ENCODE measurements at regions not wholly inside any gene's neighbourhood (a gene's known extent, or its start where the extent isn't known, plus 50 kb on each side); places are given as distances from the start of the nearest gene placed in this dataset.

- 85% methylated on average over 2 of the region's 2 CpGs for WGBS, 2 donors
- Histone ChIP-seq H3K4me1 (no peaks in the 10 kb centered on the region), H3K36me3 (ENCODE audit: low read depth, missing control alignments) (no peaks in the 10 kb centered on the region), H3K9me3 (no peaks in the 10 kb centered on the region), H3K4me3 (no peak overlapping the region), H3K27me3 (no peaks in the 10 kb centered on the region), H3K27ac (no peak overlapping the region)
- no peak for TF ChIP-seq POLR2A (IDR thresholded peaks at IDR 0.05)
- TF ChIP-seq, protein P1, sequence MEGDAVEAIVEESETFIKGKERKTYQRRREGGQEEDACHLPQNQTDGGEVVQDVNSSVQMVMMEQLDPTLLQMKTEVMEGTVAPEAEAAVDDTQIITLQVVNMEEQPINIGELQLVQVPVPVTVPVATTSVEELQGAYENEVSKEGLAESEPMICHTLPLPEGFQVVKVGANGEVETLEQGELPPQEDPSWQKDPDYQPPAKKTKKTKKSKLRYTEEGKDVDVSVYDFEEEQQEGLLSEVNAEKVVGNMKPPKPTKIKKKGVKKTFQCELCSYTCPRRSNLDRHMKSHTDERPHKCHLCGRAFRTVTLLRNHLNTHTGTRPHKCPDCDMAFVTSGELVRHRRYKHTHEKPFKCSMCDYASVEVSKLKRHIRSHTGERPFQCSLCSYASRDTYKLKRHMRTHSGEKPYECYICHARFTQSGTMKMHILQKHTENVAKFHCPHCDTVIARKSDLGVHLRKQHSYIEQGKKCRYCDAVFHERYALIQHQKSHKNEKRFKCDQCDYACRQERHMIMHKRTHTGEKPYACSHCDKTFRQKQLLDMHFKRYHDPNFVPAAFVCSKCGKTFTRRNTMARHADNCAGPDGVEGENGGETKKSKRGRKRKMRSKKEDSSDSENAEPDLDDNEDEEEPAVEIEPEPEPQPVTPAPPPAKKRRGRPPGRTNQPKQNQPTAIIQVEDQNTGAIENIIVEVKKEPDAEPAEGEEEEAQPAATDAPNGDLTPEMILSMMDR (IDR thresholded peaks at IDR 0.05) = no peak
- intact Hi-C loops (cut with DNase I; ENCODE audit: low total_unique reads) = no loop called here
- DNase-seq = no peak
Observed at GRCh38 chr7:41203542-41203941, 499.3 kb downstream of the INHBA start.

DNA sequence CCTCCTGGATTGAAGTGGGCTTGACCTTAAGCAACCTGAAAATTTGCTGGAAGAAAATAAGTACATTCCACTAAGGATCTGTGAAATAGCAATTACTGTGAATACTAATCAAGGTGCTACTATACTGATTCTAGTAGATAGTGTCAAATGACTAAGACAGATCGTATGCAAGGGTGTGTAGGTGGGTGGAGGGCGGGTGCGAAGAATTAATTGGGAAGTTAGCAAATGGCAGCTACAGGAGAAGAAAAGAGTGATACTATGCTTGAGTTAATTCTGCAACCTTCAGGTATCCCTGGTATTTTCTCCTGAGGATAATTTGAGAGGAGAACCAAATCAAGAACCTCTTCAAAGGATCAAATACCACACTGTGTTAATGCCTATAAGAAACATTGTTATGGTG is 501.9 kb downstream of the INHBA start:
- WGBS, 2 donors = 89 to 96% methylated on average over 3 of the region's 3 CpGs
- no peak for DNase-seq
- intact Hi-C loops (cut with DNase I; ENCODE audit: low total_unique reads) = no loop called here

DNA sequence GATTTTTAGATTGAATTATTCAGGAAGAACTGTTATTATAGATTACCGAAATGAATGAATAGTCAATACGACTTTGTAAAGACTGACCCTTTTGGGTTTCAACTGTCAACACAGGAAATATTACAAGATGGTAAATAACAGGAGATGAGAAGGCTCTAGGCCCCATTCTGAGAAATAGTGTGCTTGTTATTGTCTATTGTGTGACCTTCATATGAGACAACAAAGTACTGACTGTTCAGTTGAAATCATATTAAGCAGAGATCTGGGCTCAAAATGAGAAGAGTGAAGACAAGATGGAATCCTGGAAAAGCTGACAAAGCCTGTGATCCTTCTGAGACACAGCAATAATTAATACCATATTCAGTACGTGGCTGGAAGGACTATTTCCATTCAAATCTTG is 503.8 kb downstream of the INHBA start:
- no peak for TF ChIP-seq POLR2A (IDR thresholded peaks at IDR 0.05)
- intact Hi-C loops (cut with DNase I; ENCODE audit: low total_unique reads) = no loop called here
- H3K4me3 ChIP-seq = no peak overlapping the region
- no peak for DNase-seq
- no peaks in the 10 kb centered on the region for H3K9me3 ChIP-seq
- no peaks in the 10 kb centered on the region for H3K27me3 ChIP-seq
- 89 to 95% methylated on average over 3 of the region's 3 CpGs for WGBS, 2 donors
- no peaks in the 10 kb centered on the region for H3K4me1 ChIP-seq
- H3K36me3 ChIP-seq (ENCODE audit: low read depth, missing control alignments) = no peaks in the 10 kb centered on the region
- H3K27ac ChIP-seq = no peak overlapping the region

More for the DNA sequence above, 501.9 kb downstream of the INHBA start:
- no peaks in the 10 kb centered on the region for H3K9me3 ChIP-seq
- no peaks in the 10 kb centered on the region for H3K4me1 ChIP-seq
- no peak overlapping the region for H3K27ac ChIP-seq
- TF ChIP-seq, protein P1 (IDR thresholded peaks at IDR 0.05) = no peak
- no peak for TF ChIP-seq POLR2A (IDR thresholded peaks at IDR 0.05)
- no peaks in the 10 kb centered on the region for H3K36me3 ChIP-seq (ENCODE audit: low read depth, missing control alignments)
- no peaks in the 10 kb centered on the region for H3K27me3 ChIP-seq
- H3K4me3 ChIP-seq = no peak overlapping the region

GRCh38 chr7:41198502-41198901 is 504.4 kb downstream of the INHBA start:
- intact Hi-C loops (cut with DNase I; ENCODE audit: low total_unique reads) = no loop called here
- Histone ChIP-seq H3K27me3 (no peaks in the 10 kb centered on the region), H3K36me3 (ENCODE audit: low read depth, missing control alignments) (no peaks in the 10 kb centered on the region), H3K4me3 (no peak overlapping the region), H3K4me1 (no peaks in the 10 kb centered on the region), H3K9me3 (no peaks in the 10 kb centered on the region), H3K27ac (no peak overlapping the region)
- TF ChIP-seq, protein P1 (IDR thresholded peaks at IDR 0.05) = no peak
- no peak for TF ChIP-seq POLR2A (IDR thresholded peaks at IDR 0.05)
- DNase-seq = no peak

DNA sequence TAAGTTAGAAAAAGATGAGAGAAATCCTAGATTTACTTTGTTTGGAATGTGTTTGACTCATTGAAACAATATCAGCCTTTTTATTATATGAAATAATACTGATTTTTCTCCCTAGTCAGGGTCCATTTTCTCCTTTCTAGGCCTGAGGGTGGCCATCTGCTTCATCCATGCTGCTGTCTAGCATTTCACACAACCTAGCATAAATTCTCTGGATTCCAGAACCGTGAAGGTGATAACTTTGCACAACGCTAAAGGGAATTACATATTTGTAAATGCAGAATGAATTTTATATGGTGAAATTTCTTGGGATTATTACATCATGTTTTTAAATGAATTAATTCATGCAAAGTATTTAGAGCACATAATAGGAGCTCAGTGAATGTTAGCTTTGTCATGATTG is 505.1 kb downstream of the INHBA start:
- Histone ChIP-seq H3K9me3 (no peaks in the 10 kb centered on the region), H3K27me3 (no peaks in the 10 kb centered on the region), H3K4me1 (no peaks in the 10 kb centered on the region), H3K36me3 (ENCODE audit: low read depth, missing control alignments) (no peaks in the 10 kb centered on the region), H3K4me3 (no peak overlapping the region), H3K27ac (no peak overlapping the region)
- TF ChIP-seq, protein P1 (IDR thresholded peaks at IDR 0.05) = no peak
- no peak for TF ChIP-seq POLR2A (IDR thresholded peaks at IDR 0.05)
- intact Hi-C loops (cut with DNase I; ENCODE audit: low total_unique reads) = no loop called here
- WGBS, 2 donors = 73 to 74% methylated on average over 2 of the region's 2 CpGs
- DNase-seq = no peak
